BE2C (cell line): ENCODE measurements at regions not wholly inside any gene's neighbourhood (a gene's known extent, or its start where the extent isn't known, plus 50 kb on each side); places are given as distances from the start of the nearest gene placed in this dataset.

Source experiments
- DNase-seq: peaks from one replicate; pipeline ENCODE4 v3.0.0-alpha.2; 2020
- H3K27me3 ChIP-seq: fragments of 250-450 bp; sonication (Bioruptor Pico); 2 replicates; pipeline ENCODE4 v1.5.1; 2020; ENCODE audit warnings: mild to moderate bottlenecking
- H3K36me3 ChIP-seq: fragments of 250-450 bp; sonication (Bioruptor Pico); 2 replicates; pipeline ENCODE4 v1.5.1; 2020; ENCODE audit warnings: mild to moderate bottlenecking
- H3K4me1 ChIP-seq: fragments of 250-450 bp; sonication (Bioruptor Pico); 2 replicates; pipeline ENCODE4 v1.5.1; 2020
- H3K4me3 ChIP-seq: 2 replicates; pipeline ENCODE4 v1.5.1; 2011; ENCODE audit warnings: low read depth, low read length
- H3K9me3 ChIP-seq: fragments of 250-450 bp; sonication (Bioruptor Pico); 2 replicates; pipeline ENCODE4 v1.5.1; 2020
- TF ChIP-seq, protein P1 (sequence below): IDR thresholded peaks from 2 replicates; pipeline ENCODE4 v1.5.1; 2012; ENCODE audit warnings: mild to moderate bottlenecking, low read depth, low read length

GRCh38 chr5:6161257-6161656 is 217.1 kb downstream of the MED10 start:
- TF ChIP-seq, protein P1, sequence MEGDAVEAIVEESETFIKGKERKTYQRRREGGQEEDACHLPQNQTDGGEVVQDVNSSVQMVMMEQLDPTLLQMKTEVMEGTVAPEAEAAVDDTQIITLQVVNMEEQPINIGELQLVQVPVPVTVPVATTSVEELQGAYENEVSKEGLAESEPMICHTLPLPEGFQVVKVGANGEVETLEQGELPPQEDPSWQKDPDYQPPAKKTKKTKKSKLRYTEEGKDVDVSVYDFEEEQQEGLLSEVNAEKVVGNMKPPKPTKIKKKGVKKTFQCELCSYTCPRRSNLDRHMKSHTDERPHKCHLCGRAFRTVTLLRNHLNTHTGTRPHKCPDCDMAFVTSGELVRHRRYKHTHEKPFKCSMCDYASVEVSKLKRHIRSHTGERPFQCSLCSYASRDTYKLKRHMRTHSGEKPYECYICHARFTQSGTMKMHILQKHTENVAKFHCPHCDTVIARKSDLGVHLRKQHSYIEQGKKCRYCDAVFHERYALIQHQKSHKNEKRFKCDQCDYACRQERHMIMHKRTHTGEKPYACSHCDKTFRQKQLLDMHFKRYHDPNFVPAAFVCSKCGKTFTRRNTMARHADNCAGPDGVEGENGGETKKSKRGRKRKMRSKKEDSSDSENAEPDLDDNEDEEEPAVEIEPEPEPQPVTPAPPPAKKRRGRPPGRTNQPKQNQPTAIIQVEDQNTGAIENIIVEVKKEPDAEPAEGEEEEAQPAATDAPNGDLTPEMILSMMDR, result no peak
- no peak for DNase-seq
- no peak overlapping the region for H3K4me3 ChIP-seq
- H3K9me3 ChIP-seq, result no peaks in the 10 kb centered on the region
- no peaks in the 10 kb centered on the region for H3K27me3 ChIP-seq
- peaks cover 9% of the 10 kb centered on the region; the same call in 1 of the 2 replicates for H3K4me1 ChIP-seq
- no peaks in the 10 kb centered on the region for H3K36me3 ChIP-seq

DNA sequence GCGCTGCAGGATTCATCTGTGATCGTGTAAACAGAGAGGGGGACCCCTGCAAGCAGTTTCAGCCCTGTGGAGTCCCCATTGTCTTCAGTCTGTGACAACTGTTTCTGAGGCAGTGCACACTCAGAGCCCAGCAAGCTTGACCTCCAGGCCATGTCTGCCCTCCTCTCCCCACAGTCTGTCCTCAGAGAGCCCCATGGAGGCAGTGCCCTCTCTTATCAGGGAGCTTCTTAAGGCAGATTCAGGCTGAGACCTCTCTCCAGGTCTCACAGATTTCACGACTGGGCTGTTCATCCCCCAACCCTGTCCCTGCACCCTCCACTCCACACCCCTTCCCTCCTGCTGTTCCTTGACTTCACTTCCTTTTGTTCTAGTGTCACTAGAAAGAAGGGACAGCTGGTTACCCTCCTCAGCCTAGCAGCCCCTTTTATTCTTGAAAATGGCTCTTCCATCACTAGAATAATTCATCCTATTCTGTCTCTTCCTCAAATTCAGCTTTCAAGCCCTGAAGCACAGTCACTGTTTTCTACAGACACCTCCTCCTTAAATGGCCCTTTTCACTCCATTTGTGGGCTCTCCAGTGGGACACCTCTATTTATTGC is 218.4 kb downstream of the MED10 start:
- H3K36me3 ChIP-seq, result no peaks in the 10 kb centered on the region
- peak overlapping the region; percentile 50 for H3K4me3 ChIP-seq
- no peak for DNase-seq
- TF ChIP-seq, protein P1, result no peak
- H3K4me1 ChIP-seq, result peaks cover 9% of the 10 kb centered on the region; the same call in 1 of the 2 replicates
- H3K27me3 ChIP-seq, result no peaks in the 10 kb centered on the region
- no peaks in the 10 kb centered on the region for H3K9me3 ChIP-seq

GRCh38 chr5:6158974-6159831 is 219.1 kb downstream of the MED10 start:
- H3K27me3 ChIP-seq, result no peaks in the 10 kb centered on the region
- TF ChIP-seq, protein P1, result no peak
- peak; percentile 51 for DNase-seq
- H3K4me1 ChIP-seq, result peaks cover 9% of the 10 kb centered on the region; the same call in 1 of the 2 replicates
- no peaks in the 10 kb centered on the region for H3K9me3 ChIP-seq
- H3K36me3 ChIP-seq, result no peaks in the 10 kb centered on the region
- peak overlapping the region; percentile 50 for H3K4me3 ChIP-seq

DNA sequence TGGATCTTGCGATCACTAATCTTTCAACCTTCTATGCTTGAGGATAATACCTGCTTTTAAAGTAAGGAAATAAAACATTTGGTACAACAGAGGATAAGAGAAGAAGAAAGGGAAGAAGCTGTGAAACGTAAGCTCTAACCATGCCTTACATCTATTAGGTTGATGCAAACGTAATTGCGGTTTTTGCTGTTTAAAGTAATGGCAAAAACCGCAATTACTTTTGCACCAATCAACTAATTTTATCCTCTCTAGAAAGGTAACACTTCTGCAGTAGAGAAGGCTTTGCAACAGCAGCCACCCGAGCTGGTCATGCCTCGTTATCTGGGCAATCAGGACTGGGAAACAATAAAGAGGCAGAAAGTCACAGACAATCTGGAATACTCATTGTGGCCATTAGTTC is 224.1 kb downstream of the MED10 start:
- DNase-seq, result no peak
- TF ChIP-seq, protein P1, result no peak
- H3K9me3 ChIP-seq, result no peaks in the 10 kb centered on the region
- H3K36me3 ChIP-seq, result no peaks in the 10 kb centered on the region
- H3K4me1 ChIP-seq, result no peaks in the 10 kb centered on the region
- H3K4me3 ChIP-seq, result no peak overlapping the region
- no peaks in the 10 kb centered on the region for H3K27me3 ChIP-seq

- Histone ChIP-seq H3K27me3 (no peaks in the 10 kb centered on the region), H3K4me3 (no peak overlapping the region), H3K4me1 (no peaks in the 10 kb centered on the region), H3K9me3 (no peaks in the 10 kb centered on the region), H3K36me3 (no peaks in the 10 kb centered on the region)
- DNase-seq, result no peak
- TF ChIP-seq, protein P1, result no peak
Measured at GRCh38 chr5:6146271-6146670, 232.1 kb downstream of the MED10 start.
